Right forelimb (tissue), 1 donor: ENCODE measurements at regions not wholly inside any gene's neighbourhood (a gene's known extent, or its start where the extent isn't known, plus 50 kb on each side); places are given as distances from the start of the nearest gene placed in this dataset.

Experiments
- DNase-seq: peaks from one replicate; pipeline ENCODE4 v3.0.0-alpha.2; 2018

DNA sequence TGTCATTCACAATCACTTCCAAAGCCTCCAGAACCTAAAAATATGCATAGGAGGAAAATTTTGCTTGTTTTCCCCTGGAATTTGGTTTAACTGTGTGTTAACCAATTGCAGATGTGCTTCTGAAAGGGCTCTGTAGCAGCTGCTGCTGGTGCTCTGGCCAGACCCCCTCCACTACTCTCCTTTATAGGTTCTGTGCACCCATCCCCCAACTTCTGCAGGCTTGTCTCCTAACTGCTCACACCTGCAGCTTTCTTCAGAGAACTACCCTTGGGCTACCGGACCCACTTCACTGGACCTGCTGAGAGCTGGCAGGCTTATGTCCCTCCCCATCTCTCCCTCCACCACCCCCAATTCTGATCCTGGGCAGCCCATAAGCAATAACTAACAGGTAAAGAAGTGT is 662.1 kb upstream of the DIPK2B start:
- DNase-seq = no peak

DNA sequence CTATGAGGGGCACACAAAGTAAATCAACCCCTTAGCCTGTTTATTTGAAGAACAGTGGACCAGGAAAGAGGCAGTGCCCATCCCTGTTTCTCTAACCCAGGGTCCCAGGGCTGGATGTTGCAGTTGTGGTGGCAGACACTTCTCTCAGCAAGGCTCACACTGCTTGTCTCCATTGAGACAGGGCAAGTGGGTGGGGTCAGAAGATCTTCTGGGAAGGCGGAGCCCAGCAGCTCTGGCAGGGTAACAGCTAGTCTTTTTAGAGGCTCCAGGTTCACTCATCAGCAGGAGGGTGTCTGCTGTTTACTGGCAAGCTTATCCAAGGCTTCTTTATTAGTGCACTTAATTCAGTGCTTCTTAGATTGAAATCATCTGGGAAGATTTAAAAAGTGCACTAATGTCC is 659.8 kb upstream of the DIPK2B start:
- DNase-seq = no peak

GRCh38 chrX:45859407-45859806 is 658.7 kb upstream of the DIPK2B start:
- DNase-seq = no peak

- no peak for DNase-seq
Observed at GRCh38 chrX:45852884-45853283, 652.2 kb upstream of the DIPK2B start.

DNA sequence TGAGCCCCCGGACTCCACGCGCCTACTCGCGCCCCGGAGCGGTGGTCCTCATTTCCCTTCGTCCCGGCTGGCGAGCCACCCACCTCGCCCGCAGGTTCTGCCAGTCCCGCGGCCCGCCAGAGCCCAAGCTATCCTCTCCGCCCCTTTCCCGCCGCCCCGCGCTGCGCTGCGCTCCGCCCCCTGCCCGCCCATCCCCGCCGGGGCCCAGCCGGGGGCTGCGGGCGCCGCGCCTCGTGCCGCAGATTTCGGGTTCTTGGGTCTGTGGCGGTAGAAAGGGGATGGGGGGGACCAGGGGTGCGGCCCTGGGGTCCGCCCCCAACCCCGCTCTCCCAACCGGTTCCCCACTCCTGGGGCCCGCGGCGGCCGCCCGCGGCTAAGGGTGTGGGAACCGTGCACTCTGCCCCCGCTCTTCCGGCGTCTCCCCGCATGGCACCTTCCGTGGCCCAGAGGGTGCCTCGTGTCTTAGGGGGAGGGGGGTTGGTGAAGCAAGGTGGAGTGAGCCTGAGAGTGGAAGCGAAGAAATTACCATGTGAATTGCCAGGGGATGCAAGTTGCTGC is 650.8 kb upstream of the DIPK2B start:
- peak; percentile 41 for DNase-seq

DNA sequence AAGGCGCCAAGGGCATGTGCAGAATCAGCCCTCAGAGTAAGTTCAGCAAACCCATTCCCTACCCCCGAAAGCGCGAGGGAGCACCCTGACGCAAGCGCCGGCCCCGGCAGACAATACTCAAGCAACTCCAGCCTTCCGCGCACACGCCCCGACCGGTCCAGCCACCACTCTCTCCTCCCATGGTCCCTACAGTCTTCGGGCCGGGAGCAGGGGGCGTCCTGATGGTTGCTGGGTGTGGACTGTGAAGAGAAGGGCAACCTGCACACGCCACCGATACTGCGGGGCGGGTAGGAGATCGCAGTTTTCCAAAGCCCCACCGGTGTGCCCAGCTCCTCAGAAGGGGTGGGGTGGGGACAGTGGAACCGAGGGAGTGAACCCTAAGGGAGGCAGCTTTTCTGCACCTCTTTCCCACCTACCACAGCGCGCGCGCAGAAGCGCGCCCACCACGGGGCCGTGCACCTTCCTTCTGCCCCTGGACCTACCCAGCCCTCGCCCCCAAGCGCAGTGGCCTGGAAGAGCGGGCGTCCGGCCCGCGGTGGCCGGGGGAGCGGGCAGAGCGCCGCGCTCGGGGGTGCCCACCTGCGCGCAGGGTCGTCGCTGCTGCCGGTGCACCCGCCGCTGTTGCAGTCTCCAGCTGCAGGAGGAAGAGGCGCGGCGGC is 650.2 kb upstream of the DIPK2B start:
- DNase-seq = peak; percentile 50

DNA sequence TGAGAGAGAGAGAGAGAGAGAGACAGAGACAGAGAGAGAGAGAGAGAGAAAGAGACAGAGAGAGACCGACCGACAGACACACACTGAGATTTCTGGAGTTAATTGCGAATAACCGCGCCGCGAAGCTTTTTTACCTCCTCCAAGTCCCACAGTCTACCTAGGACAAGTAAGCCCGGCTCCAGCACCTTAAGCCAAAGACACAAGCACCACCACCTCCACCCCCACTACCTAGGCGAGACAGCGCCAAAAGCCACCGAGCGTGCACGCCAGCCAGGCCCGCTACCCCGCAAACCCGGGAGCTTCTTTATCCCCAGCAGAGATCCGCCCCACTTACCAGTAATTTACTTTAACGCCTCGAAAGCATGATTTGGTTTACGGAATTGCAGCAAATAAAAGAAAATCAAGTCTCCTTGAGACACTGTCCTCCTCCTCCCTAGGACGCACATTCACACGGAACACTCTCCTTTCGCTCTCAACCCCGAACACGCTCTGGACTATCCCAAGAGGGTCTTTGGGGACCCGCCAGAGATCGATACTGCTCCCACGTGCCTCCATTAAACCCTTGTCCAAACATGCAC is 649.6 kb upstream of the DIPK2B start:
- DNase-seq = no peak

DNA sequence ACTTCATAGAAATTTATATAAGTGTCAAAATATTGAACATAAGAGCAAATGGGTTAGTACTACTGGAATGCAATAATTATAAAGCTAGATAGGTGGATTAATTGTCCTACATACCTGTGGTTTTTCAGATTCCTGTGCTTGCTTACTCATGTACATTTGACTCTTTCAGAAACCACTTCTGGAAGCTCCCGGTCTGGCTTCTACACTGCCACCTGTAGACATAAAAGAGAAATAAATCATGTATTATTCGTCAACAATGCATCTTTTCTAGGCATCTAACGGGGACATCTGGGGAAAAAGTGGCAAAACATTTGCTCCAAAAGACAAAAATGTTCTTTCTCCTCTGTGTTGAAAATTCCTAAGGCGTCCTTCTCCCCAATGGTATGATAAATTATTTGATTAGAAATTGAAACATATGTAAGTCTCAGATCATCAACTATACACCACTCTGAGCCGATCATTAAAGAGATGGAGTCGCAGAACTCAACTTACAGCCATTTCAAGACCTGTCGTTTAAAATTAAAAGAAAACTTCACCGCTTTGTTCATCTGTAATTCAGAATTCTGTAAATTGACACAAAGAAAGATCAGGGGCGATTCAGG is 648.7 kb upstream of the DIPK2B start:
- no peak for DNase-seq

DNA sequence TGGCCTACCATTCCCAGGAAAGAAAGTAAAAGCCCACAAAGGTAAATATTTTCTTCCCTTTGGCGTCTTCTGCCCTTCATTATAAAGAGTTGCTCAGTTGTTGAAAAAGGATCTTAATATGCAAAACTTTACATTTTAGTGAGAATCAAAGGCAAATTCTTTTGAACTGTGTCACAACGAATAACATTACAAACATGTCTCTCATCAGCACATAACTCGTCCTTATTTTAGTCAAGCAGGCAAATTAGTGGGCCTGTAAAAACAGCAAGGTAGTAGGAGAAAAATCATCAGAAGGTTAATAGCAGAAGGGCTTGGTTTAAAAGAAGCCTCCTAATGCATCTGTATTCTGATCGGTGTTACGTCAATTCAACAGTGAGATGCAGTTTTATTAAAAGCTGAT is 647.3 kb upstream of the DIPK2B start:
- DNase-seq = no peak

GRCh38 chrX:45846328-45846727 is 645.7 kb upstream of the DIPK2B start:
- no peak for DNase-seq

- DNase-seq = no peak
Observed at GRCh38 chrX:45845142-45845541, 644.5 kb upstream of the DIPK2B start.

DNA sequence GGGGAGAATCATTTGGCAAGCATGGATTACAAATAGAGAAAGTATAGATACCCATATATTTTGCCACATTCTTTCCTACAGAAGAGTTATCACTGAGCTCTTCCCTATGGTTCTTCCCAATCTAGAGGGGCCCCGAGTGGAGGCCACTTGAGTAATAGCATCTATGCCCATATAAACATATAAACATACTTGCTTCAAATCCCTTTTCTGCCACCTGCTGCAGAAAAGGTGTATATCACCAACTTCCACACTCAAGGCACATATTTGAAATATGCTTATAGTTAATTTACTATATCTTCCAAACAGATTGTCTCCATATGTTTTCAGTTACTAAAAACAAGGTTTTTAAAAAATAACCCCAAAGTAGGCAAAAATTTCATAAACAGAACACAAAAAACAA is 642.8 kb upstream of the DIPK2B start:
- no peak for DNase-seq

GRCh38 chrX:45842926-45843315 is 642.2 kb upstream of the DIPK2B start:
- DNase-seq = no peak

DNA sequence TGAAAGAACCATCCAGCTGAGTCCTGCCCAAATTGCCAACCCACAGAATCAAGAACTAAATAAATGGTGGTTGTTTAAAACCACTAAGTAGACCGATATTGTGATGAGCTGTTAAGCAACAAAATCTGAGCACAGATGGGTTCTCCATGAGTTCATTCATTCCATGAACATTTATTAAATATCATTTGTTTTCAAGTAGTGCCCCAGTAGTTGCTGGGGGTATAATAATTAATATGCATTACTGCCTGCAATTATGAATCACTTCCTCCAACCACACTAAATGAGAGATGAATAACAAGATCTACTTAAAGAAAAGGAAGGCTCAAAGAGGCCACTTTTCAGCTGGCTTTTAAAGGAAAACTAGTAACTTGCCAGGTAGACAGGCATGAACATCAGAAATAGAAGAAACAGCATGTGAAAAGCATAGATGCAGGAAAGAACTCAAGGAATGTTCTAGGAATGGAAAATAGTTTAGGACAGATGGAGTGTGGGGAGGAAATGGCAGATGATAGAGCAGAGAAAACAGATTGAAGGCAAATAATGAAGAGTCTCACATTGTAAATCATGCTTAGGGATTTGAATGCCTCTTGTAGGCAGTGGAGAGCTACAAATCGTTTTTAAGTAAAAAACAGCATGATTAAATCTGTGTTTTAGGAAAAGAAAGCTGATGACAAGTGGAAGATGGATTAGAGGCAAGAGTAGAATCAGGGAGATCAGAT is 641.7 kb upstream of the DIPK2B start:
- DNase-seq = no peak

DNA sequence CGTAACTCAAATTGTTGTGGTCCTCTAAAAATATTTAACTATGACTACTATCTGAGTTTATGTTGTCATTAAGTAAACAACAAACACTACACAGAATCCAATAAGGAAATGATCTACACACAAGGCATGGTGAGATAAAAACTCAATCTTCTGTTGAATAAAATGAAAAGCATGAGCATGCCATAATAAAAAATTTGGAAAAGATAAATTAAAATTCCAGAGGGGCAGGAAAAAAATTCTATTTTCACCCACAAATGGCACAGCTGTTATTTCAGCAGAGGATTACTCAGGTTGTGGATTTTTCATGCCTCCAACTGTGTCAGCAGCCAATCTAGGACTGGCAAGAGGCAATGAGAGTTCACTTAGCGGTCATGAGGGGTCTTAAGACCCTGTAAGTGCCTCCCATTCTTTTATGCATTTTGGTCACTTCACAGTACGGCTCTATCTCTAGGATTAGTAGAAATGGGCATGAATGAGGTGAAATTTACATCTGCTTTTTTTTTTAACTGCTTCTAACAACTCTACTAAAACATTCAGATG is 639.8 kb upstream of the DIPK2B start:
- DNase-seq = no peak

- DNase-seq = no peak
Observed at GRCh38 chrX:45830343-45830742, 629.7 kb upstream of the DIPK2B start.

DNA sequence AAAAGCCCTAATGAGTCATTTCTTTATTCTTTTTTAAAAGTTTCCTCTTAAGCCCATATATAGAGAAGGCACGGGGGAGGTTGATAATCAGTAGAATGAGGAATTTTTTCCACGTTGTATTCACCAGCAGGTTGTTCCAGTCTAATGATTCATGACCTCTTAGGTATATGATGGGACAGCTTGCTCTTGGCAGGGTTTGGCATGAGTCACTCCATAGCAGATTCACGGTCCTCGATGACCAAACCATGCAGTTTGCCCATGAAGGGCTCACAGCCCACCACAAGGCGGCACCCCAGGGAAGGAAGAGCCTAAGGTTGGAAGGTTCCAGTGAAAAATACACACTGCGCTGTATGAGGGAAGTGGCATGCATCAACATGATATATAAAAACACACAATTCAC is 623.8 kb upstream of the DIPK2B start:
- no peak for DNase-seq

- DNase-seq = no peak
Observed at GRCh38 chrX:45823536-45823935, 622.9 kb upstream of the DIPK2B start.

DNA sequence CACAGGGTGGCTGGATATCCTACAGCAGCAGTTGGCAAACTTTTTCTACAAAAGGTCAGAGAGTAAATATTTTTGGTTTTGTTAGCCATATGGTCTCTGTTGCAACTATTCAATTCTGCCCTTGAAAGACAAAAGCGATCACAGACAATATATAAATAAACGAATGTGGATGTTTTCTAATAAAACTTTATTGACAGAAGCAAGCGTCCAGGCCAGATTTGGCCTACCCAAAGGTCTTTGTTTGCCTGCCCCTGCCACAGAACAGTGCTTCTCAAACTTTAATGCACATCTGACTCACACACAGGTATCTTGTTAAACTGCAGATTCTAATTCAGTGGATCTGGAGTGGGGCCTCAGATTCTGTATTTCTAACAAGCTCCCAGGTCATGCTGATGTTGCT is 621.4 kb upstream of the DIPK2B start:
- no peak for DNase-seq

GRCh38 chrX:45818913-45819312 is 618.2 kb upstream of the DIPK2B start:
- no peak for DNase-seq

- no peak for DNase-seq
Observed at GRCh38 chrX:45815441-45815840, 614.8 kb upstream of the DIPK2B start.

DNA sequence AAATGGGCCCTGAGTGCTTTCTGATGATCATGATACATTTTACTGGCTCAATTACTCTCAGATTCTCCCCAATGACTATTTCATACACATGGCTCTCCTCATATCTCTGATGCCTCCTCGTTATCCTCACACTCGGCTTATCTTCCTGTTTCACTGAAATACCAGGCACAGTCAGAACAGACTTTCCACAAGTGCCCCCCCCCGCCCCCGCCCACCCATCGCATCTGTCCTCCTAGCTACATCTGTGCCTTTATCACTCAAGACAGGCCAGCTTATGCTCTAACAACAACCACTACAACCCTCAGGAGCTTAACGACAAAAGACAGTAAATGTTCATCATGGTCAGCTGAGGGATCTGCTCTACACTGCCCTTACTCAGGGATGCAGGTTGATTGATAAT is 610.6 kb upstream of the DIPK2B start:
- no peak for DNase-seq
